GM19324 (cell line): ENCODE measurements at regions not wholly inside any gene's neighbourhood (a gene's known extent, or its start where the extent isn't known, plus 50 kb on each side); places are given as distances from the start of the nearest gene placed in this dataset.

ENCODE experiments used
- ATAC-seq: cut with Tn5 transposase; IDR thresholded peaks from one replicate; pipeline ENCODE4 v1.9.1; 2021; ENCODE audit warnings: mild to moderate bottlenecking, moderate library complexity; ENCODE audit not compliant: unreplicated experiment, low FRiP score

- no peak for ATAC-seq
These were observed 157.9 kb upstream of the APCDD1 start for GRCh38 chr18:10296491-10296890.

GRCh38 chr18:10297086-10297485 is 157.3 kb upstream of the APCDD1 start:
- ATAC-seq, result no peak

DNA sequence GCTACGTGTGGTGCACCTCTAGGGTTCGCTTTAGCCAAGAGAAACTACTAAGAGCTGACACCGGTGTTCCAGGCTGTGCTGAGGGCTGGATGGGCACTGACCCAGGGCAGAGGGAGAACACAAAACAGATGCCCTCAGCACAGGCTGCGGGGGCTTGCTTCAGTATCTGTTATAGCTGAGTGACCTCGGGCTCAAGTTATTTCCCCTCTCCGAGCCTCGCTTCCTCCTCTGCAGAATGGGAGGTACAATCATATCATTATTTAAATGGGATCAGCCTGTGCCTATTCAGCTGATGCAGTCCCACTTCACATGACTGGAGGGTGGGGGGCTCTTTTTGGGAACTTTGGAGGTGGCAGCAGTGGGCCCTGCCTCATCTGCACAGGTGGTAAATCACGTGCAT is 156.1 kb upstream of the APCDD1 start:
- no peak for ATAC-seq

GRCh38 chr18:10299643-10300042 is 154.8 kb upstream of the APCDD1 start:
- no peak for ATAC-seq

DNA sequence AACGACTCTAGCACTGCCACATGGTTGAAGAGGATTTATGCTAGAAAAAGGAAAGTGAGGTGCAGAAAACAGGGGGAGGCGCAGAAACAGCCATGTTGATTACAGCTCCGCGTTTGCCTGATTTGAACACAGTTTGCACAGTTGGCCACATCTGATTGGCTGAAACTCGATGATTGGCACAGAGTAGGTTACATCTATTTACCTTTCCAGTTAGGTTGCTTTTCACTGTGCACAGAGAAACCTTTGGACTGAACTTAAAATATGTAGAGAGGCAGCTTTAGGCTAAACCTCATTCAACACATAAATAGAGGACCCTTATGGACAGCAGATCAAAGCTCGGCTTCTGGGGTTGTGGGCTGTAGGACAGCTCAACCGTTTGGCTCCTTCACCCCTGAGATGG is 153.7 kb upstream of the APCDD1 start:
- no peak for ATAC-seq

DNA sequence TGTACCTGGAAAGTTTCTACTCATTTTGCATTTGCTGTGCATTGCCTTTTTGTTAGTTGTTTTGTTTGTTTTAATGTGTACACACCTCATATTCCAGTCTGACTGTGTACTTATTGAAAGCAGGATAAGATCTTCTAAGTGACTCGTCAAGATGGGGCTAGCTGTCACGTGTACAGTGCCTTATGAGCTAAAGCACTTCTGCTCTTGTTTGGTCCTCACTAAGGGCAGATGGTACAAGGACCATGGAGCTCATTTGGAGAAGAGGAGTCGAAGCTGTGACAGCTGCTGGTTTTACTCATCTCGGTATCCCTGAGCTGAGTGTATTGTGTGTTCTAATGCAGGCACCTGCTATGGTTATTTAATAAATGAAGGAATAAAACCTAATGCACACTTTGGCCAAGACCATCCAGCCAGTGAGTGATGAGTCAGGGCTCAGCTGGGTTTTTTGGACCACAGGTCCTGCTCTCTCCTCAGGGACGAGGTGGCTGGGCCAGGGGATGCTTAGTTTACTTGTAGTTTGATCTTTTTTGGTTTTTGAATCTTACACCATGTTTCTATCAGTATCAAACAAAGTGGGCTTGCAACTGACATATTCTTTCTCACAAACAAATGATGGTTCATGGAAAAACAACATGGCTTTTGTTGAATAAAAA is 152.5 kb upstream of the APCDD1 start:
- no peak for ATAC-seq

DNA sequence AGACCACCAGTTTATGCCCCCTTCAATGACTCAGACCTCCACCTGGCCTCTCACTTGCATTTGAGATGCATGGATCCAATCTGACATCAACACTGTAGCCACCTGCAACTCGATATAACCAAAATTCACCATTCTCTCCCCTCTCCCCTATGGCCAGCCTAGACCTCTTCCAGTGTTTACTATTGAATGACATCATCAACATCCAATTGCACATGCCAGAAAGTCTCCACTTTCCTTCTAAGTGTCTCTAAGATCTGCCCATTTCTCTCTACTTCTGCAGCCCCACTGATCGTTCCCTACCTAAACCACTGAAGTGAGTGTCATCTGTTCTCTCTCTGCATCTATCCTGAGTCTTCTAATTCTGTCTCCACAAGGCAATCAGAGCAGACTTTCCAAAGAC is 151.3 kb upstream of the APCDD1 start:
- ATAC-seq, result no peak

GRCh38 chr18:10304853-10305252 is 149.6 kb upstream of the APCDD1 start:
- ATAC-seq, result no peak

- ATAC-seq, result no peak
These were observed 147.7 kb upstream of the APCDD1 start for GRCh38 chr18:10306779-10307178.

GRCh38 chr18:10308154-10308553 is 146.3 kb upstream of the APCDD1 start:
- no peak for ATAC-seq

GRCh38 chr18:10310626-10311025 is 143.8 kb upstream of the APCDD1 start:
- no peak for ATAC-seq

- no peak for ATAC-seq
These were observed 142.0 kb upstream of the APCDD1 start for GRCh38 chr18:10312326-10313015.

DNA sequence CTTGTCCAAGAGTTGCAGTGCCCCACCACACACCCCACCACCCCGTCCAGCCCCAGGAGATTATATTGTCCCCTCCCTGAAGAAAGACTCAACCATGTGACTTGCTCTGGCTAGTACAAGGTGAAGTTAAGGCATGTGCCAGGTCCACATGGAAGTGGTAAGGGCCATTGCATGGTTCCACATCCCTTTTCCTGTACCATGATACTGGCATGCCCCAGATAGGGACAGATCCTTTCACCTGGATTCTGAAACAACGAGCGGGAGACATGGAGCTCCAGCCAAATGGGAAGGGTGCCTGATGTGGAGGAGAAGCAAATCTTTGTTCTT is 141.5 kb upstream of the APCDD1 start:
- no peak for ATAC-seq

- no peak for ATAC-seq
These were observed 140.4 kb upstream of the APCDD1 start for GRCh38 chr18:10314066-10314465.

GRCh38 chr18:10315522-10315921 is 138.9 kb upstream of the APCDD1 start:
- ATAC-seq, result no peak

- ATAC-seq, result no peak
These were observed 137.7 kb upstream of the APCDD1 start for GRCh38 chr18:10316778-10317177.

- ATAC-seq, result no peak
These were observed 136.4 kb upstream of the APCDD1 start for GRCh38 chr18:10317864-10318690.

- no peak for ATAC-seq
These were observed 135.8 kb upstream of the APCDD1 start for GRCh38 chr18:10318691-10318970.

DNA sequence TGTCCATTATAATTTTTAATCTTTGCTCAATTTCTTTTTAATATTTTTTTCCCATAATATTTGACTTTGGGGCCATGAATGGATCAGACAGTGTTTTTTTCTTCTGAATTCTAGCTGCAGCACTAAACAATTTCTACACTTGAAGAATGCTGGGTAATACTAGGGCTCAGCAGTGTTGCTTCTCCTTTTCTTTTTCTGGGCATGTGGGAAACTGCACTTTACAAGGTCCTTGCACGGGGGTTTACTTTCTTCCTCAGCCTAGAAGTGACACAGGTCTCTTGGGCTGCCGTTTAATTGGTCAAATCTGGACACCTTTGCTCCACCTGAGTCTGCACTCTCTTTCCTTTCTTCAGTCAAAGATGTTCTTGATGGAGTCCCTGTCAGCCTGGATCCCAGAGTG is 135.4 kb upstream of the APCDD1 start:
- ATAC-seq, result no peak

GRCh38 chr18:10319914-10320600 is 134.4 kb upstream of the APCDD1 start:
- ATAC-seq, result no peak

GRCh38 chr18:10320791-10321190 is 133.6 kb upstream of the APCDD1 start:
- no peak for ATAC-seq
